GM11168 (cell line): ENCODE measurements at regions not wholly inside any gene's neighbourhood (a gene's known extent, or its start where the extent isn't known, plus 50 kb on each side); places are given as distances from the start of the nearest gene placed in this dataset.

Experiments
- in situ Hi-C: fragments of 300-500 bp; cut with MboI; formaldehyde crosslinking; loops from one replicate; pipeline ENCODE4 v1.12.0; 2022; ENCODE audit warnings: low sequenced_read_pairs; ENCODE audit not compliant: unreplicated experiment

DNA sequence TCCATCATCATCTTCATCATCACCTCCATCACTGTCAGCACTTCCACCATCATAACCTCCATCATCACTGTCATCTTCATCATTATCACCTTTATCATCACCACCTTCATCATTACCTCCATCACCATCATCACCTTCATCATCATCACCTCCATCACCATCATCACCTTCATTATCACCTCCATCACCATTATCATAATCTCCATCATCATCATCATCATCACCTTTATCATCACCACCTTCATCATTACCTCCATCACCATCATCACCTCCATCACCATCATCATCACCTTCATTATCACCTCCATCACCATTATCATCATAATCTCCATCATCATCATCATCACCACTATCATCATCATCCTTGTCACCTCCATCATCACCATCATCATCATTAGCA lies 309.7 kb downstream of the HAPSTR1 start:
- in situ Hi-C loops: no loop called here

DNA sequence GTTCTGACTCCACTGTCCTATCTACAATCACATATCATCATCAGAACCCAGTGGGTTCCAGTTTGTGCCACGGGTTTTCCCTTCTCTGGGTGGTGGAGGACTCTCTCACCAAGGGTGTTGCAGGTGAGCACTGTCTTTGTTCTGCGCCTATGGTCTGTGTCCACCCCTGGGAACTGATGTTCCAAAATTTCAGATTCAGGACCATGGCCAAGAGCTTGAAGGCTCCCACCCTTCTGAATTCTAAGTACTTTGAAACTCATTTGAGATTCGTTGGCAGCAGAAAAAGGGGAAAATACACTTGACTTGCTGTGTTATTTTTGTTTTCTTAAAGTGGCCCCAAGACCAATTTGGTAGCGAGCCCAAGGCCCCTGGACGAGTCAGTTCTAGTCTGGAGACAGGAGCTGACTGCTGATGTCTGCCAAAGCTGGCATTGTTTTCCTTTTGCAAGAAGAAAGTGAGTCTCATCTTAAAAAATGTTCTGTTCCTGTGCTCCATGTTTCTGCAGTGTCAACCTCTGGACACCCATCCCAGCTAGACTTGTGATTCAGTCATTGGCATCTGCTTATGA lies 310.9 kb downstream of the HAPSTR1 start:
- in situ Hi-C loops: no loop called here

DNA sequence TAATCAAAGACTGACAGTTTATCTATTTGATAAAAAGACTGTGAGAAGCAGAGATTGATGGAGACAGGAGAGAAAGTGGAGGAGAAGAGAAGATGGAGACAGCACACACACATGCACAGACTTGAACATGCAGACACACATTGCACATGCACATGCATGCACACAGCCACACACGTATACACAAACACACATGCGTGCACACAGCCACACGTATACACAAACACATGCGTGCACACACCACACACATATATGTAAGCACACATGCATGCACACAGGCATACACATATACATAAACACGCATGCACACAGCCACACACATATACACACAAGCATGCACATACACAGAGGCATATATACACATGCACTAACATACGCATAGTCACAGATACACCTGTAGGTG lies 313.4 kb downstream of the HAPSTR1 start:
- in situ Hi-C loops: no loop called here

DNA sequence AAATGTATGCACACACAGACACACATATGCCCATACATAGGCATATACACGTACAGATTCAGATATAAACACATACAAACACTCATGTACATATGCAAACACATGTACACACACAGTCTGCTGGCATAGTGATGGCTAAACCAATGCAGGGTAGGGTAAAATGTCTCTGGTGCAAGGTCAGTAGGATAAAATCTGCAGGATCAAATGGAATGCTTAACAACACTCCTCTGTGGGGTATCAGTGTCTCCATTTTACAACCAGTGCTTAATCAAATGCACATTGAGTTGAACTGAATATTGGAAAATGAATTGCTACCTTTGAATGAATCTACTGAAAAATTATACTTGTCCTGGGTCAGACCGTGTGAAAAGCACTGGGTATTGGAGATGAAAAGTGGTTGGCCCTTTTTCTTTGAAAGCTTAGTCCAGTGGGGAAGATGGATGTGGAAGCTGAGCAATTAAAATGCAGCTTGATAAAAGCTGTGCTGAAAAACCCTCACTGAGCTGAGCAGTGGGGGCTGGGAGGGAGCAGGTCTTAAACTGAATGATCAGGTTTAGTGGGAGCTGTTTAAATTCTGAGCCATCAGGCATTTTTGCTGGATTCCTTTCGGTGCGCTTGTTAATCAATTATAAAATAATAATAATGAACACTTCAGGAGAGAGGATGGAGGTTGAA lies 314.7 kb downstream of the HAPSTR1 start:
- in situ Hi-C loops: no loop called here

DNA sequence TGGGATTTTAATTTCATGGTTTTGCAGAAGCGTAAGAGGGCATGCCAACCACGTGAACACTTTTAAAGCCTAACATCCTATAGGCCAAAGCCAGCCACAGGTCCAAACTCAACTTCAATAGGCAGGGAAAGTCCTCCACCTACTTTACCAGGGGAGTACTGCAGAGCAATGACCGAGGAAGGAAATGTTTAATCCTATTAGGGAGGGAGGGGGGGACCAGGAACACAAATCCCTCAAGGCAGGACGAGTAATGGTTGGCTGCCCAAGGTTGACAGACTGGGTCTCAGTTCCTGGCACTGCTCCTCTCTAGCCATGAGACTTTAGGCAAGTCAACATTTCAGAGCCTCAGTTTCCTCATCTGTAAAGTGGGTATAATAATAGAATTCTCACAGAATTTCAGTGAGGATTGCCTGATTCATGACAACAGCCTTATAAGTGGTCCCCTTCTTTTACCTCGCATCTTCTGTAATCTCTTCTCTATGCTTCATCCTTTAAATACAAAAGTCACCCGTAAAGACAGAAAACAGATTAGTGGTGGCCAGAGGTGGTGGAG lies 315.8 kb downstream of the HAPSTR1 start:
- in situ Hi-C loops: no loop called here

DNA sequence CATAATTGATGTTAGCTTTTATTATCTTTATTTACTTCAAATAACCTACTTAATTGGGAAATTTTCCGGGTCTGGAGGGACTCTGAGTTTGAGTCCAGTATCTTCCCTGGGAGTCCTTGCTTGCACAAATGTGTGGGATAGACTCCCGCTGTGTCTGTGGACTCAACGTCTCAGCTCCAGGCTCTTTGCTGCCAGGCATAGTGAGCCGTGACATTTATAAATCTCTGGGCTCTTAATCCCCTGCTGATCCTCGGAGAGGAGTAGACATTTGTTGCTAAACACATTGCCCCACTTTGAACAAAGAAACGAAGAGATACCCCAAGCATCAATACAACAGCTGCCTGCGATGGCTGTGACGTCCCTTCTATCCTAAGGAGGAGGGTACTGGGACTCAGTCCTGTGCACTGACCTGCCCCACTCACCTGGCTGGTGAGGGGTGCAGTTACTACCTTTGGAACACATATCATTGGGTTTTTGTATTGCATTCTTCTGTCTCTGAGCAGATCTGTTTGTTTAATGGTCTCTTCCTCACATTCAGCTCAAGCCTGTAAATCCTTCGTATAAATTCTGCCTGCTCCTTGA lies 316.9 kb downstream of the HAPSTR1 start:
- in situ Hi-C loops: no loop called here

DNA sequence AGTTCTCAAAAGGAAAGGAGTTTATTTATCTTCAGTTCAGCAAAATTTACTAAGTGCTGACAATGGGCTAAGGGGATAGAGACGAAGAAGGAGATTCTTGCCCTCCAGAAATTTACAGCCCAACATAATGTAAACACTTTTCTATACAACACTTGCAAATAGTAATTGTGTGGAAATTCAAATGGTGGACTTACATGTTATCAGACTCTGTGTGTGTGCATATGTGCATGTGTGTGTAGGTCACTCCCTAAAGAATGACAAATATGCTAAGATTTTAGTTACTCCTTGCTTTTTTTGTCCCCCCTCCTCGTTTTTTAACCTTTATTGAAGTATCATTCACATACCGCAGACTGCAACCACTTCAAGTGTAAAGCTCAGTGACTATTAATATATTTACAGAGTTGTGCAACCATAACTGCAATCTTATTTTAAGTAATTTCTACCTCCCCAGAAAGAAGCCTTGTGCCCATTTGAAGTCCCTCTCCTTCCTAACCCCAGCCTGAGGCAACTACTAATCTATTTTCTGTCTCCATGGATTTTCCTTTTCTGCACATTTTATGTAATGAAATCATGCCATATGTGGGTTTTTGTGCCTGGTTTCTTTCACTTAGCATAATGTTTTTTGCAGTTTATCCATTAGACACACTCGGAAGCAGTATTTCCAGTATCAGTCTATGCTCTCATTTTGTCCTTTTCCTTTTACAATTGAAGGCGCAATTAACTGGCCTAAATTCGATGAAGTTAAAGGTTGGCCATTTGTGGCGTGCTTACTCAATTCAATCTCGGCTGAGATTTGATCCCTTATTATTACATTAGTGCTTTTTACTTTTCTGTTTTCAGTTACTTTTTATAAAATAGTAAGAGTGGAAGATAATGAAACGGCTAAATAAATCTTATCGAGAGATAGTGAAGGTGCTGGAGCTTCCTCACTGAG lies 318.4 kb downstream of the HAPSTR1 start:
- in situ Hi-C loops: no loop called here

DNA sequence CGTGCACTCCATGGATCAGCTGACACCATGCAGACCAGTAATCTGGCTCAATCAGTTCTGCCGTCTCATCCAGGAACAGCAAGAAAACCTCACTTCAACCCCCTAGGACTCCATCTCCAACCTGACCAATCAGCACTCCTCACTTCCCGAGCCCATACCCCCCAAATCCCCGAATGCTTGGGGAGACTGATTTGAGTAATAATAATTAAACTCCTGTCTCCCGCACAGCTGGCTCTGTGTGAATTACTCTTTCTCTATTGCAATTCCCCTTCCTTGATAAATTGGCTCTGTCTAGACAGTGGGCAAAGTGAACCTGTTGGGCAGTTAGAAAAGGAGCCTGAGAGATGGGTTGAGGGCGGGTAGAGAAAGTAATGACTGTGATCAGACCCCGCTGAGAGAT lies 320.0 kb downstream of the HAPSTR1 start:
- in situ Hi-C loops: no loop called here

DNA sequence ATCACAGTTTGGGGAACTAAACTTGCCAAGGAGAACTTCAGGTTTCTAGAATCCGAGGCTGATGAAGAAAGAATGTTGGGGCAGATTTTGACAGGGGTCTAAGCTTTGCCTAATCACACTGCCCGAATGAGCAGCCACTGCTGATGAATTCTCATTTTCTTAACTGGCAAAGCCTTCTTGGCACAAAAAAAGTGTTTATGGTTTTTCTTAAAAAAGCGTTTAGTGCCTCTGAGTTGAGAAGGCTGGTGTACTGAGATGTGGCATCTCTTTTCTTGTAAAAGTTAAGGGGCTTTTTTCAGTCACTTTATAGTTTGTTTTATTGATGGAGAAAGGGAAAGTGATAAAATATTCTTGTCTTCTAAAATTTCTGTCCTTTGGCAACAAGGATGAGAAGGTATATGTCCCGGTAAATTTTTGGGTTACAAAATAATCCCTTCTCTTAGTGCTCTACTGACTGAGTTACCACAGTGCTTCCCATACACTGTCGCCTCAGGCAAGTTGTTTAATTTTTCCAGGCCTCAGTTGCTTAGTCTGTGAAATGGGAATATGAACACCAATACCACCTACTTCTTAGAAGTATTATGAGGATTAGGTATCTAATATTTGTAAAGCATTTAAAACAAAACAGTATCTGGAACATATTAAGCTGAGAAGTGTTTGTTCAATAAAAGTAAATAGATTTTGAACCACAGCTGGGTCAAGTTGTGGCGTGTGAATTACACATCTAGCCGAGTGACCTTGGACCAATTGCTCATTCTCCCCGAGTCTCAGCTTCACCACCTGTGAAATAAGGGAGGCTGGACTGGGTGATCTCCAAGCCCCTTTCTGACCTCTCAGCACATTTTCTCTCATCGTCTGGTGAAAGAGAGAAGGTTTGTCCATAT lies 320.8 kb downstream of the HAPSTR1 start:
- in situ Hi-C loops: no loop called here

DNA sequence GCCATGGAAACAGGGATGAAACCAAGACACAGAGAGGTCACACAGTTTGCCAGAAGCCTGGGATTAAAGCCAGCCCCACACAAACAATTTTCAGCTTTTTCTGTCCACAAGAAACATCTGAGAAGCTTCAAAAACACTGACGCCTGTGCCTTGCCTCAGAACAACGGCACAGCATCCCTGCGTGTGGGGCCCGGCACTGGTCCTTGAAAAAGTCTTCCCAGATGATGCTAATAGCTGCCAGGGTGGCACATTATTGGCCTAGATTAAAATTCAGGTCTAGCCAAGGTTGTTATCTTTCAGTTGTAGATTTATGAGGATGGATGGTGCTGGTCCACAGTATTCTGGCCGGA lies 321.4 kb downstream of the HAPSTR1 start:
- in situ Hi-C loops: no loop called here

DNA sequence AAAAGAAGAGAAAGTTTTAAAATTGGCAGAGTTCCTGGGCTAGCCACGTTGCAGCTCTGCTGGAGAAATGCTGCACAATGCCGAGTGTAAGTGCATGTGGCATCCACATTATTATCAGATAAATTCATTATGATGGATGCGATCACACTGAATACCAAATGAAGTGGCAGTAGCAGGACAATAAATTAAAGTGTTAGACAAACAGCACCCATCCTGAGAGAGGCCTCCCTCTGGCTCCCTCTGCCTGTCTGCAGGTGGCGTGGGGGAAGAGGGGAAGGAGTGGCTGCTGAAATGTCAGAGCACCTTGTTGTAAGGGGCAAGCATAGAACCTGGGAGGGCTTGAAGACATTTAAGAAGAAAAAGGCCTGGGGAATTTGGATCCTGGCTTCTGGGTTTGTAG lies 324.1 kb downstream of the HAPSTR1 start:
- in situ Hi-C loops: no loop called here

DNA sequence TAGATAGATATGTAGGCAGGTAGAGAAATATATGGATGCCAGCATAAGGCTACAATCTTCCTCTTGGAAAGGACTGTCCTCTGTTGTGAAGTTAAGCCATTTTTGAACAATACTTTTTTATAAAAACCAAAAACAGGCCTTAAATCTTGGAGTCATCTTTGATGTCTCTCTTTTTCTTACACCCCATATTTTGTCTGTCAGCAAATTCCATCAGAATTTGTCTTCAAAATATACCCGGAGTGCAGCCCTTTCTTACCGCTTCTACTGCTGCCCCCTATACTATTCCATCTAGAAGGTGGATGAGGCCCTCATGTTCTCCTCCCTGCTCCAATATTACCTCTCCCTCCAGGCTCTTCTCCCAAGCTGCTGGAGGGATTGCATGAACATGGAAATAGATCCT lies 326.5 kb downstream of the HAPSTR1 start:
- in situ Hi-C loops: no loop called here

DNA sequence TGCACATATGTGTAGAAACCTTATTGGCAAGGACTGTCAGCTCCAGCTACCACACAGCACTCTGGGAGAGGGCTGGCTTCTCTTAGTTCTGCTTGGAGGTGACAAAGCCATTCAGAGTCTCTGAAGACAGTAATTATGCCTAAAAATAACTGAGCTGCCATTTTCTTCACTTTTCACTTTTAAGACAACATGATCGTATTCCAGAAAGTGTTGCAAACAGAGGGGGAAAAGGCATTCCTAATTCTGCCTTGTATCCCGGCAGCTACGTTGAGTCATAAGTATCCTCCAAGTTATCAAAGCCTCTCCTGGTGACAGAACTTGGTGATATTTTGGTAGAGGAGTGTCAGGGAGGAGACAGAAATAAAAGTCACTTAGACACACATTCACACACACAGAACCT lies 327.7 kb downstream of the HAPSTR1 start:
- in situ Hi-C loops: no loop called here

DNA sequence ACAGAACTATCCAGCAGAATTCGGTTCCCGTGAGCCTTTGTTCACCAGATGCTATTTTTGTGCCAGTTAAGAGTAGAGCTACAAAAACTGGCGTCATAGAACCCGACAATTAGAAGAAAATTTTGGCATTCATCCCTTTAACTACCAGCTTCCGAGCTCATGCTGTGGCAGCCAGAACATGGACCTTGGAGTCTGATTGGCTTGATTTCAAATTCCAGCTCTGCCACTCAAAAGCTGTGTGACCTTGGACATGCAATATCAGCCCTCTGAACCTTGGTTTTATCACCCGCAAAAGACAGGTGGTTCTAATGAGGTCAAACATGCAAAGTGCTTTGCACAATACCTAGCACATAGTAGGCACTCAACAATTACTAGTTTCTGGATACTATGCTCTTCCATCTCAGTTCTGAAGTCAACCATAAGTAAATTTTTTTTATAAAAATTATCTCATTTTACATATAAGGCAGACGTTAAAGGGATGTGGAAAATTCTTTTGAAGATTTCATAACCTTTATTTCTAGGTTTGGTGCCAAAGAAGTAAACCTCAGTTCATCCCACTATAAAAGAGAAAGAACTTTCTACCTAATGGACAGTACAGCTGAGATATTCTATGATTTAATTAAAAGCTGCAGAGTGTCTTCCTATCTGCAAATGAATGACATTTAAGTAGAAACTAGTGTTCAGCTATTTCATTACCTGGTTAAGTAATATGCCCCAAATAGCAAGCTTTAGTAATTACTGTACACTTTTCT lies 331.5 kb downstream of the HAPSTR1 start:
- in situ Hi-C loops: no loop called here

DNA sequence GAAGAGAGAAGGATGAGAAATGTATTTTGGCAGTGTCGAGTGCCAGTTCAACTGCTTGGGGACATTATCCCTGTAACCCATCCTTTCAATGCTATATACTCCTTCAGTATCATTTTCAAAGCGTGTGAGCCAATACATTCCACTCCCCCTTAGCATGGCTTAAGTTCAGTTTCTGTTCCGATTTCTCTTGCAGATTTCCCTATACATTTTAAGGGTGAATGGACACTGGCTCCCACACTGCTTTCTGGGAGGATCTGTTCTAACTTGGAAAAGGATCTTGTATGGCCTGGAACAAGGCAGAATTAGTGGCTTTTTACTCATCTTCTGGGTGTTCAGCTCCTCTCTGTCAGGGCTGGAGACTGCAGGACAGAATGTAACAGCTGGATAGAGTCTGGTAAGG lies 333.8 kb downstream of the HAPSTR1 start:
- in situ Hi-C loops: no loop called here

DNA sequence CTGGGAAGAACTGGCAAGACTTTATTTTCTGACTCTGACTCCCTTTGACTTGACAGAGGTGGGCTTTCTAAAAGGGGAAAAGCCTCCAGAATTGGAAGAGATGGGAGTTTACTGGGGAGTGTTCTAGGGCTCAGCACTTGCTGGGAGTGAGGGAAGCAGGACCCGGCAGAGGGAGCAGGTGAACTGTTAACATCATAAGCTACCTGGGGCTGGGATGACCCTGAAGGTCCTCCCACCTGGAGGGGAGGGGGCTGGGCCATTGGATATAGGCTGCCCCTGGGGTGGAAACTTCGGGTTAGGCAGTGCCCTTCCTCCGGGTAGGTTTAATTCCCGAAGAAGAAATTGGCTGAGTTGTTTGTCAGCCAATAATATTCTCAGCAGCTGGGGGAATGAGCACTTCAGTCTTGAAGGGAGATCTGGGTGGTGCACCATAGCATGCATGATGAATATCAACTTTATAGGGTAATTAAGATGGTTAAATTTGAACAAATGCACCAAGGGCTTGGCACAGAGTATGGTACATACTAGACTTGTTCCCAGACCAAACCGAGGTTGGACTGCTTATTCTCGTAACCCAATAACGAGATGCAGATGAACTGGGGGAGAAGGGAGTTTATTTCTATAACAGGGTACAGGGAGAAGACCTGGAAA lies 337.0 kb downstream of the HAPSTR1 start:
- in situ Hi-C loops: no loop called here

DNA sequence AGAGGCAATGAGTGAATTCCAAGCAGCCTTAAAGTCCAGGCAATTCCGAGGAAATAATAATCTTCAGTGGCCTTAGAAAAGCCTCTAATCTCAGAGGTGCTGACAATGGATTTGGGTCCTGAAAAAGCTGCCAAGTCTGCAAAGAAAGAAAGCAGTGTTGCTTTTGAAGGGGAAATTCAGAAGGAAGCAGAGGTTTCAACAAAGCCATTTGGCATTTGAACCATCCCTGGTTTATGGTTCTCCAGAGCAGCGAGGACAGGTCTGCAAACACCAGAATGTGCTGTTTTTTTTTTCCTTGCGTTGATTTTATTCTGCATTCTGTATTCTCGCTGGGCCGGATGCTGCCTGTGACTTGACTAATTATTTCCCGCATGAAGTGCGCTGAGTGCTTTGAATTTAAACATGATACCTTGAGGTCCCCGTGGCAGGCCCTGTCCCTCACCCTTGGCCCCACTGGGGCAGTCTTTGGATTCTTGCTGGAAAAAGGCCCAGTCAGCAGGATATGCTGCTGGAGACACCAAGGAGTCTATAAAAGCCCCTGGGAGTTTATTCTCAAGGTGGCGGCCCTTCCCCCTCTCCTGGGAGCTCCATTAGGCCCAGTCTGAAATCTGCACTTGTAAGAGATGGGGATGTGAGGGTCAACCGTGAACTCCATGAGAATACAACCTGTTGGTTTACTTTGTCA lies 338.3 kb downstream of the HAPSTR1 start:
- in situ Hi-C loops: no loop called here

DNA sequence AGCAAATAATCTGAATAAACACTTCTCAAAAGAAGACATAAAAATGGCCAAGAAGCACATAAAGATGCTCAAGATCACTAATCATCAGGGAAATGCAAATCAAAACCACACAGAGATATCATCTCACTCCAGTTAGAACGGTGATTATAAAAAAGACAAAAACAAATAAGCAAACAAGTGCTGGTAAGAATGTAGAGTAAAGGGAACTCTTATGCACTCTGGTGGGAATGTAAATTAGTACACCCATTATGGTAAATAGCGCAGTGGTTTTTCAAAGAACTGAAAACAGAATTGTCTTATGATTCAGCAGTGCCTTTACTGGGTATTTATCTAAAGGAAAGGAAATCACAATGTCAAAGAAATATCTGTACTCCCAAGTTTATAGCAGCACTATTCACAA lies 343.2 kb downstream of the HAPSTR1 start:
- in situ Hi-C loops: no loop called here
